K562 (cell line): ENCODE measurements at regions not wholly inside any gene's neighbourhood (a gene's known extent, or its start where the extent isn't known, plus 50 kb on each side); places are given as distances from the start of the nearest gene placed in this dataset.

ENCODE experiments used
- ATAC-seq: fragments of 200-7000 bp; cut with Tn5 transposase; 3 replicates; pipeline ENCODE4 v1.9.1; 2020; ENCODE audit warnings: moderate library complexity
- BruUV-seq: library from RNA; stranded (reverse); fragments of 400-500 nt; replicated peaks from 2 replicates; lab custom pipeline; 2021; lab: Mats Ljungman, UMichigan
- CTCF ChIA-PET: fragments of 300-600 bp; formaldehyde crosslinking; extraction: SDS; loops from one replicate; lab custom pipeline; 2021; ENCODE audit warnings: low intra/inter-chr PET ratio; lab: Yijun Ruan, JAX
- POLR2A ChIA-PET: fragments of 300-600, 350-650 bp; sonication (Branson Sonifier 250); formaldehyde crosslinking; extraction: SDS; loops from one replicate; lab custom pipeline; 2021; ENCODE audit warnings: antibody characterized with exemption, inconsistent platforms; lab: Yijun Ruan, JAX
- DNase-seq, 4 experiments: peaks; one replicate each; pipeline versions ENCODE4 v3.0.0 to v3.0.0-alpha.2; 2011 to 2018; ENCODE audit warnings: low spot score in 3 of 4, mixed read lengths in 3 of 4; ENCODE audit errors: extremely low read depth in 1 of 4
- FAIRE-seq: peaks from 2 replicates; lab custom pipeline; 2011; peaks lifted over from hg19 to GRCh38; lab: Jason Lieb, UNC
- H2AFZ ChIP-seq: 2 replicates; pipeline ENCODE4 v1.6.0; 2011; ENCODE audit warnings: low read depth, low read length, control low read depth, inconsistent platforms
- H3K27ac ChIP-seq: fragments of 200-600 bp; 3 replicates; pipeline ENCODE4 v1.8.0; 2011; ENCODE audit warnings: low read depth, mild to moderate bottlenecking, control low read depth, inconsistent platforms, low read length, moderate library complexity, mixed read lengths; ENCODE audit errors: extremely low read depth
- H3K27me3 ChIP-seq, 2 experiments: fragments of 300-600 bp in 1 of 2; 2 replicates in 1 of 2; 3 replicates in 1 of 2; pipeline versions ENCODE4 v1.6.0 to v1.8.0; 2011; ENCODE audit warnings: inconsistent platforms in 2 of 2, low read length in 2 of 2, mild to moderate bottlenecking in 1 of 2, mixed read lengths in 1 of 2, moderate library complexity in 1 of 2; ENCODE audit not compliant: control insufficient read depth in 2 of 2, insufficient read depth in 2 of 2
- H3K36me3 ChIP-seq: fragments of 300-600 bp; 3 replicates; pipeline ENCODE4 v1.8.0; 2011; ENCODE audit warnings: mild to moderate bottlenecking, low read length, inconsistent platforms; ENCODE audit not compliant: control insufficient read depth, insufficient read depth
- H3K4me1 ChIP-seq, 2 experiments: fragments of 200-600 bp in 1 of 2; replicated peaks in 1 of 2; 2 replicates in 1 of 2; 3 replicates in 1 of 2; pipeline versions ENCODE4 v1.5.1 to v1.8.0; 2011; ENCODE audit warnings: inconsistent platforms in 2 of 2, low read length in 2 of 2, mild to moderate bottlenecking in 1 of 2, mixed read lengths in 1 of 2, moderate library complexity in 1 of 2; ENCODE audit not compliant: control insufficient read depth in 2 of 2, insufficient read depth in 2 of 2
- H3K4me2 ChIP-seq: 2 replicates; pipeline ENCODE4 v1.6.1; 2011; ENCODE audit warnings: low read length, control low read depth, inconsistent platforms, mixed read lengths; ENCODE audit not compliant: insufficient read depth
- H3K4me3 ChIP-seq: fragments of 200-600 bp; sonication (generic), shearing (Covaris generic); 2 replicates; pipeline ENCODE4 v1.5.1; 2016; ENCODE audit warnings: control low read depth, inconsistent platforms
- H3K79me2 ChIP-seq: fragments of 200-600 bp; 3 replicates; pipeline ENCODE4 v1.8.0; 2011; ENCODE audit warnings: low read length, inconsistent platforms; ENCODE audit not compliant: control insufficient read depth, insufficient read depth
- H3K9ac ChIP-seq, 2 experiments: 2 replicates each; pipeline versions ENCODE4 v1.6.0 to v1.6.1; 2011; ENCODE audit warnings: low read depth in 2 of 2, low read length in 2 of 2, control low read depth in 1 of 2, inconsistent platforms in 1 of 2, mild to moderate bottlenecking in 1 of 2, mixed read lengths in 1 of 2; ENCODE audit not compliant: insufficient read depth in 1 of 2
- H3K9me1 ChIP-seq: one replicate; pipeline ENCODE4 v1.6.0; 2011; ENCODE audit warnings: inconsistent platforms, mild to moderate bottlenecking, low read length, moderate library complexity; ENCODE audit not compliant: control insufficient read depth, insufficient read depth
- H3K9me3 ChIP-seq: replicated peaks from 2 replicates; pipeline ENCODE4 v1.5.1; 2011; ENCODE audit warnings: low read depth, low read length, inconsistent platforms; ENCODE audit not compliant: control insufficient read depth, insufficient read depth
- H4K20me1 ChIP-seq: replicated peaks from 2 replicates; pipeline ENCODE4 v1.6.1; 2011; ENCODE audit warnings: low read length, inconsistent platforms, mixed read lengths; ENCODE audit not compliant: control insufficient read depth, insufficient read depth
- CREB5 ChIP-seq: fragments of 250-450 bp; sonication (Bioruptor Pico); IDR thresholded peaks from 2 replicates; pipeline ENCODE4 v1.5.0; 2020; ENCODE audit warnings: mild to moderate bottlenecking
- FOXA1 ChIP-seq: fragments of 450-650 bp; IDR thresholded peaks from 2 replicates; pipeline ENCODE4 v1.6.1; 2016; ENCODE audit warnings: mild to moderate bottlenecking, borderline replicate concordance
- GATAD2B ChIP-seq: fragments of 450-650 bp; IDR thresholded peaks from 2 replicates; pipeline ENCODE4 v1.6.1; 2017; ENCODE audit warnings: mild to moderate bottlenecking, borderline replicate concordance
- MBD2 ChIP-seq: sonication (generic); IDR thresholded peaks from 2 replicates; pipeline ENCODE4 v1.6.1; 2016; ENCODE audit warnings: low read depth, borderline replicate concordance
- NCOA6 ChIP-seq: fragments of 450-650 bp; IDR thresholded peaks from 2 replicates; pipeline ENCODE4 v1.6.1; 2017; ENCODE audit warnings: mild to moderate bottlenecking
- PPARD ChIP-seq: fragments of 250-450 bp; sonication (Bioruptor Pico); IDR thresholded peaks from 2 replicates; pipeline ENCODE4 v1.8.0; 2022; ENCODE audit warnings: inconsistent platforms, mild to moderate bottlenecking, moderate library complexity
- SFPQ ChIP-seq: fragments of 200-400 bp; formaldehyde crosslinking; IDR thresholded peaks from 2 replicates; pipeline ENCODE4 v1.6.1; 2017; ENCODE audit warnings: mild to moderate bottlenecking, low read depth, low read length, moderate library complexity
- TCF15 ChIP-seq: fragments of 250-450 bp; sonication (Bioruptor Pico); IDR thresholded peaks from 2 replicates; pipeline ENCODE4 v1.8.0; 2022; ENCODE audit warnings: moderate library complexity, mild to moderate bottlenecking, inconsistent platforms
- TGIF2 ChIP-seq: sonication (generic); formaldehyde crosslinking; IDR thresholded peaks from 2 replicates; pipeline ENCODE4 v1.8.1; 2022; ENCODE audit warnings: mild to moderate bottlenecking, missing genetic modification reagents, moderate library complexity
- ZNF395 ChIP-seq: fragments of 200-800 bp; sonication (Bioruptor generic); IDR thresholded peaks from 2 replicates; pipeline ENCODE4 v1.6.1; 2017; ENCODE audit warnings: missing genetic modification characterization, missing compliant biosample characterization
- in situ Hi-C: fragments of 300-500 bp; cut with MboI; formaldehyde crosslinking; loops from 4 replicates; pipeline ENCODE4 v1.15.0; 2018; ENCODE audit warnings: inconsistent platforms, mixed read lengths
- intact Hi-C: fragments of 100-400 bp; cut with micrococcal nuclease; formaldehyde crosslinking; loops from 2 replicates; pipeline ENCODE4 v1.14.2; 2022
- TF ChIP-seq, protein P1 (sequence below): sonication (generic); formaldehyde crosslinking; IDR thresholded peaks from 2 replicates; pipeline ENCODE4 v1.8.0; 2022; ENCODE audit warnings: mild to moderate bottlenecking, low read depth, missing genetic modification reagents

GRCh38 chr6:24987446-24988115, 51.8 kb upstream of the RIPOR2 start (continued):
- TF ChIP-seq, protein P1, sequence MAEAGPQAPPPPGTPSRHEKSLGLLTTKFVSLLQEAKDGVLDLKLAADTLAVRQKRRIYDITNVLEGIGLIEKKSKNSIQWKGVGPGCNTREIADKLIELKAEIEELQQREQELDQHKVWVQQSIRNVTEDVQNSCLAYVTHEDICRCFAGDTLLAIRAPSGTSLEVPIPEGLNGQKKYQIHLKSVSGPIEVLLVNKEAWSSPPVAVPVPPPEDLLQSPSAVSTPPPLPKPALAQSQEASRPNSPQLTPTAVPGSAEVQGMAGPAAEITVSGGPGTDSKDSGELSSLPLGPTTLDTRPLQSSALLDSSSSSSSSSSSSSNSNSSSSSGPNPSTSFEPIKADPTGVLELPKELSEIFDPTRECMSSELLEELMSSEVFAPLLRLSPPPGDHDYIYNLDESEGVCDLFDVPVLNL (CRISPR knock-in tag) = no peak

GRCh38 chr6:24988562-24988961, 52.8 kb upstream of the RIPOR2 start:
- Histone ChIP-seq H3K9ac (no peak overlapping the region), H3K36me3 (no peaks in the 10 kb centered on the region), H3K9me3 (no peaks in the 10 kb centered on the region), H2AFZ (no peak overlapping the region), H3K4me2 (no peak overlapping the region), H3K79me2 (no peaks in the 10 kb centered on the region), H4K20me1 (no peaks in the 10 kb centered on the region), H3K27ac (no peak overlapping the region), H3K4me3 (no peak overlapping the region), H3K4me1 (no peaks in the 10 kb centered on the region), H3K9me1 (no peaks in the 10 kb centered on the region), H3K27me3 (no peaks in the 10 kb centered on the region)
- ATAC-seq (no peak), DNase-seq (no peak), FAIRE-seq (no peak)
- ChIA-PET POLR2A (interaction anchor here (0.6 kb wide), 1 partner anchor 144 kb away, joined by 5 read pairs; no protein-coding TSS in a partner anchor), CTCF (no interaction called here)
- BruUV-seq = no TSS peak
- in situ Hi-C loops = no loop called here
- TF ChIP-seq MBD2 = no peak
- no peak for TF ChIP-seq GATAD2B
- no peak for TF ChIP-seq NCOA6
- no peak for TF ChIP-seq TGIF2 (CRISPR knock-in tag)
- no peak for TF ChIP-seq SFPQ
- TF ChIP-seq FOXA1 = no peak
- TF ChIP-seq CREB5 (CRISPR knock-in tag) = no peak
- no peak for TF ChIP-seq TCF15 (CRISPR knock-in tag)
- TF ChIP-seq PPARD (CRISPR knock-in tag) = no peak
- TF ChIP-seq ZNF395 (CRISPR knock-in tag) = no peak
- intact Hi-C loops = no loop called here
